ENCODE measurements at regions not wholly inside any gene's neighbourhood (a gene's known extent, or its start where the extent isn't known, plus 50 kb on each side); places are given as distances from the start of the nearest gene placed in this dataset.
"Not testable (repeated sequence)": the region's sequence is repeated elsewhere in the genome, so short reads cannot be mapped to it uniquely, and the experiment has no call there.

DNA sequence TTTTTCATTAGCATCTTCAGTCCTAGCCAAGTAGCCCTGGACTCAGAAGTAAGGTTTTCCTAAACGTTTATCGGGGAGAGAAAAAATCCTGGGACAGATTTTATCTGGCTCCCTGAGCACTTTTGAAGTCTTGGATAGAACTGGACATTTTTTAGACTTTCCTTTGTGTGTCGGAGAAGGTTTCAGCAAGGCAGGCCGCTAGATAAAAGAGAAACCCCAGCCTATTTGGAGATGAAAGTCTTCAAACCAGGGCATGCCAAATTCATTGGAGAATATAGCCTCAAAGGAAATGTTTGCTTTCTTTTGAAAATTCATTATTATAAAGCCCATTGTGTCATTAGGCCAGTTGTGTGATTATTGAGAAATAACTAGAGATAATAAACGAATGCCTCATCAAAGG lies 228.1 kb downstream of the BAMBI start:
- Histone ChIP-seq H3K27me3 (ENCODE audit: control insufficient read depth in 1 of 2, insufficient read depth in 2 of 2, low read length in 2 of 2) (no peaks in the 10 kb centered on the region), H3K27ac (ENCODE audit: low read depth, low read length) (no peak overlapping the region), H3K4me1 (ENCODE audit: insufficient read depth, low read length) (no peaks in the 10 kb centered on the region), H3K4me3 (ENCODE audit: low read depth in 1 of 2, low read length in 2 of 2) (no peak overlapping the region), H3K36me3 (ENCODE audit: insufficient read depth, low read length) (no peaks in the 10 kb centered on the region), H3K9ac (ENCODE audit: low read length) (no peak overlapping the region), H3K9me3 (ENCODE audit: low read length) (no peaks in the 10 kb centered on the region)

GRCh38 chr10:28906011-28906411 lies 228.7 kb downstream of the BAMBI start:
- no peaks in the 10 kb centered on the region for H3K27me3 ChIP-seq (ENCODE audit: control insufficient read depth in 1 of 2, insufficient read depth in 2 of 2, low read length in 2 of 2)
- H3K4me1 ChIP-seq (ENCODE audit: insufficient read depth, low read length): no peaks in the 10 kb centered on the region
- no peaks in the 10 kb centered on the region for H3K9me3 ChIP-seq (ENCODE audit: low read length)
- H3K36me3 ChIP-seq (ENCODE audit: insufficient read depth, low read length): no peaks in the 10 kb centered on the region
- H3K9ac ChIP-seq (ENCODE audit: low read length): no peak overlapping the region
- no peak overlapping the region for H3K27ac ChIP-seq (ENCODE audit: low read depth, low read length)
- H3K4me3 ChIP-seq (ENCODE audit: low read depth in 1 of 2, low read length in 2 of 2): no peak overlapping the region

DNA sequence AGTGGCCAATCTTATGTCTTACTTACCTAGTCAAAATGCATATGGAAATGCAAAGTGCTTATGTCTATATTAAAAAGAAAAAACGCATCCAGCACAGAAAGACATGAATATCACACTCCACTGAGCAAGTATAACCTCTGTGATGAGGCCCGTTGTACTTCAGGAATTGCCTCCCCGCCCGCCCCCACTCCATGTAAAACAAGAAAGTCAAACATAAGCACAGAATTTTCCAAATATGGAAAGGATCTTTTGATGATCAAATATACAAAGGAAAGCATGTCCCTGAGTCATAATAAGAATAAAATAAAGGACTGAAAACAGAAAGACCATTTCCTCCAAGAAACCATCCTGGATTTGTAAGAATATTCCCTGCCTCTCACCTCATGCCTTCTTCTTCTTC lies 229.1 kb downstream of the BAMBI start:
- H3K27ac ChIP-seq (ENCODE audit: low read depth, low read length): no peak overlapping the region
- no peaks in the 10 kb centered on the region for H3K4me1 ChIP-seq (ENCODE audit: insufficient read depth, low read length)
- H3K36me3 ChIP-seq (ENCODE audit: insufficient read depth, low read length): no peaks in the 10 kb centered on the region
- H3K27me3 ChIP-seq (ENCODE audit: control insufficient read depth in 1 of 2, insufficient read depth in 2 of 2, low read length in 2 of 2): no peaks in the 10 kb centered on the region
- no peak overlapping the region for H3K9ac ChIP-seq (ENCODE audit: low read length)
- H3K9me3 ChIP-seq (ENCODE audit: low read length): no peaks in the 10 kb centered on the region
- no peak overlapping the region for H3K4me3 ChIP-seq (ENCODE audit: low read depth in 1 of 2, low read length in 2 of 2)

GRCh38 chr10:28906934-28907333 lies 229.6 kb downstream of the BAMBI start:
- Histone ChIP-seq H3K4me1 (ENCODE audit: insufficient read depth, low read length) (no peaks in the 10 kb centered on the region), H3K9me3 (ENCODE audit: low read length) (no peaks in the 10 kb centered on the region), H3K27me3 (ENCODE audit: control insufficient read depth in 1 of 2, insufficient read depth in 2 of 2, low read length in 2 of 2) (no peaks in the 10 kb centered on the region), H3K9ac (ENCODE audit: low read length) (no peak overlapping the region), H3K4me3 (ENCODE audit: low read depth in 1 of 2, low read length in 2 of 2) (no peak overlapping the region), H3K27ac (ENCODE audit: low read depth, low read length) (no peak overlapping the region), H3K36me3 (ENCODE audit: insufficient read depth, low read length) (no peaks in the 10 kb centered on the region)

DNA sequence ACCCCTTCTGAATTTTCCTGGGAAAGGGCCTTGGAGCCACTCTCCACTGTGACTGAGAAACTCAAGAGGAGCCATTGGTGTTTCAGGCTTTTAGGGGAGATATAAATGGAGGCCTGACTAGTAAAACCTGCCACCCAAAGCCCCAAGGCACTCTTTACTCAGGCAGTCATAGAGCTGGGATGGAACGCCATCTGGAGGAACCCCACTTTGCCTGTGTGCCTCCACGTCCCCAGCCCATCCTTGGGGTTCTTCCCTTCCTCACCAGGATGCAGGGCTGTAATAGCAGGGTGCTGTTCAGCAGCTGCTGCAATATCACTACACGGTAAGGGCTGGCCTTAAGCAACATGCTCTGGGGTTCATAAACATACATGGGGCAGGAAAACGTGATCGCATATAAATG lies 232.6 kb downstream of the BAMBI start:
- H3K4me1 ChIP-seq (ENCODE audit: insufficient read depth, low read length): no peaks in the 10 kb centered on the region
- H3K9me3 ChIP-seq (ENCODE audit: low read length): no peaks in the 10 kb centered on the region
- no peak overlapping the region for H3K4me3 ChIP-seq (ENCODE audit: low read depth in 1 of 2, low read length in 2 of 2)
- H3K27me3 ChIP-seq (ENCODE audit: control insufficient read depth in 1 of 2, insufficient read depth in 2 of 2, low read length in 2 of 2): no peaks in the 10 kb centered on the region
- no peak overlapping the region for H3K27ac ChIP-seq (ENCODE audit: low read depth, low read length)
- H3K36me3 ChIP-seq (ENCODE audit: insufficient read depth, low read length): no peaks in the 10 kb centered on the region
- H3K9ac ChIP-seq (ENCODE audit: low read length): no peak overlapping the region

DNA sequence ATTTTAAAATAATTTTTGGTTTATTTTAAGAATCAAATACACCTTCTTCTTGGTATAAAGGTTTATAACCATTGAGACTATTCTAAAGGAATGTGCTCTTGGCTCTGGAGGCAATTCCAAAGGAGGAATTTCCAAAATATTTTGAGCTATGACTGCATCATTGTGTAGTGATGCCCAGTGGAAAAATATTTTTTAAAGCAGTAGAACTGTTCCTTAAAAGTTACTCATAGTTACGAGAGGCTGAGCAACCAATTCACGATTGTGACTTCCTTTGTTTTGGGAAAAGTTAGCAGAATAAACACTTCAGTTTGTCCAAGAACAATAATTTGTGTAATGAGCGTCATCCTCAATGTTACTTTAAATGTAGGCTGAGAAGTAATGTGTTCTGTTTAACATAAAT lies 233.6 kb downstream of the BAMBI start:
- H3K27ac ChIP-seq (ENCODE audit: low read depth, low read length): no peak overlapping the region
- H3K27me3 ChIP-seq (ENCODE audit: control insufficient read depth in 1 of 2, insufficient read depth in 2 of 2, low read length in 2 of 2): no peaks in the 10 kb centered on the region
- H3K9ac ChIP-seq (ENCODE audit: low read length): no peak overlapping the region
- H3K4me3 ChIP-seq (ENCODE audit: low read depth in 1 of 2, low read length in 2 of 2): no peak overlapping the region
- H3K36me3 ChIP-seq (ENCODE audit: insufficient read depth, low read length): no peaks in the 10 kb centered on the region
- H3K9me3 ChIP-seq (ENCODE audit: low read length): no peaks in the 10 kb centered on the region
- no peaks in the 10 kb centered on the region for H3K4me1 ChIP-seq (ENCODE audit: insufficient read depth, low read length)

DNA sequence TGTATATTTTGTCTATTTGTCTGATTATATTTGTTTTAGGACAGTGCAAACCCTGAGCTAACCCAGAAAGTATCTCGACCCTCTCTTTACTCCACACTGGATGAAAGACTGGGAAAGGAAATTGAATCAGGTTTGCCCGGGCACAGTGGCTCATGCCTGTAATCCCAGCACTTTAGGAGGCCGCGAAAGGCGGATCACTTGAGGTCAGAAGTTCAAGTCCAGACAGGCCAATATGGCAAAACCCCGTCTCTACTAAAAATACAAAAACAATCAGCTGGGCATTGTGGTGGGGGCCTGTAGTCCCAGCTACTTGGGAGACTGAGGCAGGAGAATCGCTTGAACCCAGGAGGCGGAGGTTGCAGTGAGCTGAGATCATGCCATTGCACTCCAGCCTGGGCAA lies 234.2 kb downstream of the BAMBI start:
- H3K27ac ChIP-seq (ENCODE audit: low read depth, low read length): not testable (repeated sequence)

DNA sequence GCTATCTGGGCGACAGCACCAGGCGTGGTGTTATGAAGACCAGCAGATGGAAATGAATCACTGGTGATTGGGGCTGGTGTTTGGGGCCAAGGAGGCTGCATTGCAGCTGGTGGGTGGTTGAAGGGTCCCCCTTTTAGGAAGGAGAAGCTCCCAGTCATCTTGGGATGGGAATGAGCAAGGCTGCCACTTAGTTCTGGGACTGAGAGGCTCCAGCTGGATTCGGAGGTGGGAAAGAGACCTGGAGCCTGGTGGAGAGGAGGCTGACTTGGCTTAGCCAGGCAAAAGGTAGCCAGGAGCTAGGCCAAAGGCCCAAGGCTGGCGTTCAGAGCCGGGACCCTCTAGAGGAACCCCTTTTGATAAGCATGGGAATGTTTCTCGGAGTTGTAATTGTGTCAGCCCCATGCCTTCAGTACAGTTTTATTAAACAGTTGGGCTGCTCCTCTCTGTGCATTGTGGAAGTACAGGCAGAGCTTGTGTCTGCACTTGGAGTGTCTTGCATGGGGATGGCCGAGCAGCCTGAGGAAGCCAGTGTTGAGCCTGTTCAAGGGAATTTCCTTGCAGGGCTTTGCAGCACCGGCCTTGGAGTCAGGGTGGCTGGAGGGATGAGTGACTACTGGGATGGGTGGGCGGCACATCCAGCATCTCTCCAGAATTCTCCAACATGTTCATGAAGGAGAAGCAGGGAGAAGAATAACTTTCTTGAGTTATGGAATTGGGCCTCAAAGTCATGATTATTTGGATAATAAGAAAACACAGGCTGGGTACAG lies 234.9 kb downstream of the BAMBI start:
- Histone ChIP-seq H3K27ac (ENCODE audit: low read depth, low read length) (no peak overlapping the region), H3K4me1 (ENCODE audit: insufficient read depth, low read length) (no peaks in the 10 kb centered on the region), H3K27me3 (ENCODE audit: control insufficient read depth in 1 of 2, insufficient read depth in 2 of 2, low read length in 2 of 2) (no peaks in the 10 kb centered on the region), H3K36me3 (ENCODE audit: insufficient read depth, low read length) (no peaks in the 10 kb centered on the region), H3K4me3 (ENCODE audit: low read depth in 1 of 2, low read length in 2 of 2) (no peak overlapping the region), H3K9me3 (ENCODE audit: low read length) (no peaks in the 10 kb centered on the region), H3K9ac (ENCODE audit: low read length) (no peak overlapping the region)

More for the DNA sequence above, 234.2 kb downstream of the BAMBI start:
- H3K9me3 ChIP-seq (ENCODE audit: low read length); H3K9ac ChIP-seq (ENCODE audit: low read length); H3K36me3 ChIP-seq (ENCODE audit: insufficient read depth, low read length); H3K27me3 ChIP-seq (ENCODE audit: control insufficient read depth in 1 of 2, insufficient read depth in 2 of 2, low read length in 2 of 2); H3K4me3 ChIP-seq (ENCODE audit: low read depth in 1 of 2, low read length in 2 of 2); H3K4me1 ChIP-seq (ENCODE audit: insufficient read depth, low read length): not testable (repeated sequence)

- H3K27ac ChIP-seq (ENCODE audit: low read depth, low read length): no peak overlapping the region
Observed at GRCh38 chr10:28913436-28914237, 236.3 kb downstream of the BAMBI start.

GRCh38 chr10:28914701-28915100 lies 237.4 kb downstream of the BAMBI start:
- Histone ChIP-seq H3K4me3 (ENCODE audit: low read depth in 1 of 2, low read length in 2 of 2) (no peak overlapping the region), H3K36me3 (ENCODE audit: insufficient read depth, low read length) (no peaks in the 10 kb centered on the region), H3K9ac (ENCODE audit: low read length) (no peak overlapping the region), H3K9me3 (ENCODE audit: low read length) (no peaks in the 10 kb centered on the region), H3K27ac (ENCODE audit: low read depth, low read length) (no peak overlapping the region), H3K4me1 (ENCODE audit: insufficient read depth, low read length) (no peaks in the 10 kb centered on the region), H3K27me3 (ENCODE audit: control insufficient read depth in 1 of 2, insufficient read depth in 2 of 2, low read length in 2 of 2) (no peaks in the 10 kb centered on the region)

More at GRCh38 chr10:28913436-28914237, 236.3 kb downstream of the BAMBI start:
- no peaks in the 10 kb centered on the region for H3K27me3 ChIP-seq (ENCODE audit: control insufficient read depth in 1 of 2, insufficient read depth in 2 of 2, low read length in 2 of 2)
- no peak overlapping the region for H3K9ac ChIP-seq (ENCODE audit: low read length)
- H3K36me3 ChIP-seq (ENCODE audit: insufficient read depth, low read length): no peaks in the 10 kb centered on the region
- no peaks in the 10 kb centered on the region for H3K9me3 ChIP-seq (ENCODE audit: low read length)
- H3K4me1 ChIP-seq (ENCODE audit: insufficient read depth, low read length): no peaks in the 10 kb centered on the region
- no peak overlapping the region for H3K4me3 ChIP-seq (ENCODE audit: low read depth in 1 of 2, low read length in 2 of 2)

DNA sequence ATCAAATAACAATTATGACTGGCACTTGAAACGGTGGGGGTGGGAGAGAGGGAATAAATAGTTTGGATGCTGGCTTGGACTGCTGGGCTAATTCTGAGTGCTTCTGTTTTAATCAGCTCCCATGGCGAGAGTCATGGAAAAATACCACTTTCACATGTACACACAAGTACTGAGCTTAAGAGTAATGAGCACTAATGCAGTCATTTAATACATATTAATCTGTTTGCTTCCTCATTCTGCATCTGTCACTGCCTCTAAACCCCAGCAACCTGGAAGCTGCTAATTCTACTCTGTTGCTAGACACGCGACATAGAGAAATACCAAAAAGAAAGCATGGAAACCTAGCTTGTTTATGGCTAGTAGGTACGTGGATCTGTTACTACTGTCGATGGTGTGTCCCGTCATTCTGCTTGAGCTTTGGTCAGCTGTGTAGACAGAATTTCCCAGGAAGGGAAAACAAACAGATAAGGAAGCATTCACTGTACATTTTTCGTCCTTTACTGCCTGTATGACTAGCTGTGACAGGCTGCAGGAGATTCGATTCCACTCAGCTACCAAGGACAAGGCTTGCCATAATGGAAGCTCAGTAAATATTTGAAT lies 238.8 kb downstream of the BAMBI start:
- Histone ChIP-seq H3K4me3 (ENCODE audit: low read depth in 1 of 2, low read length in 2 of 2) (no peak overlapping the region), H3K27ac (ENCODE audit: low read depth, low read length) (no peak overlapping the region)

More for the DNA sequence above, 238.8 kb downstream of the BAMBI start:
- Histone ChIP-seq H3K9me3 (ENCODE audit: low read length) (no peaks in the 10 kb centered on the region), H3K9ac (ENCODE audit: low read length) (no peak overlapping the region), H3K27me3 (ENCODE audit: control insufficient read depth in 1 of 2, insufficient read depth in 2 of 2, low read length in 2 of 2) (no peaks in the 10 kb centered on the region), H3K36me3 (ENCODE audit: insufficient read depth, low read length) (no peaks in the 10 kb centered on the region), H3K4me1 (ENCODE audit: insufficient read depth, low read length) (no peaks in the 10 kb centered on the region)

Measured in muscle layer of colon (tissue), 2 donors.